ENCODE measurements at regions not wholly inside any gene's neighbourhood (a gene's known extent, or its start where the extent isn't known, plus 50 kb on each side); places are given as distances from the start of the nearest gene placed in this dataset.

DNA sequence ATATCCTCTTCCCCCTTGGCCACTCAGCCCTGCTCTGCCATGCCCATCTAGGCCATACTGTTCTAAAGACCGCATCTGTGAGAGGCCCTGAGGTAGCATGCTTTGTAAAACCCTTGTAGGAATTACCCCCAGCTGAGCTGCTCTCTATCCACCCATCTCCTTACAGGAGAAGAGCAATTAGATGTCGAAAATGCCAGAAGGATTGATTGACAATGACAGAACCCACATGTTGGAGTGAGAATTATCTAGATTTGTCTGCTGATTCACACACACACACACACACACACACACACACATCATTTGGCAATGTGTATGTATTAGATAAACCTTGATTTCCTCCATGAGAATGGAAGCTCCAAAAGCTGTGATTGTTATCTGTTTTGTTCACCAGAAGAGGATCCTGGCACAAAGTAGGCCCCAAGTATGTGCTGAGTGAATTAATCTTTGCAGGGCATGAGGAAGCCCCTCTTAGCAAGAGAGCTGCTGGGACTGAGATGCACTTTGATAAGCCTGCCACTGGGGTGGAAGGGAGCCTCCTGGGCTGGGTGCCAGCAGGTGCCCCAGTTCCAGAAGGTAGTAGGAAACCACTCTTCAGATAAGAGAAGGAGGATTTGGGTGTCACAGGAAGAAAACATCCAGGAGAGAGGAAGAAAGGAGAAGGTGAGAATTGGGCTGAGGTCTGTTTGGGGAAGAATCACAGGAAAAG is 187.5 kb upstream of the ADO start:
- no peak for DNase-seq
- peaks cover 11% of the 10 kb centered on the region for H3K27me3 Mint-ChIP-seq
- no peak for ATAC-seq
- H3K27ac Mint-ChIP-seq = no peak overlapping the region
- H3K4me3 Mint-ChIP-seq = no peak overlapping the region
- H3K9me3 Mint-ChIP-seq = peaks cover 0 to 6% of the 10 kb centered on the region in 2 donors
- peaks cover 67% of the 10 kb centered on the region for H3K4me1 Mint-ChIP-seq

DNA sequence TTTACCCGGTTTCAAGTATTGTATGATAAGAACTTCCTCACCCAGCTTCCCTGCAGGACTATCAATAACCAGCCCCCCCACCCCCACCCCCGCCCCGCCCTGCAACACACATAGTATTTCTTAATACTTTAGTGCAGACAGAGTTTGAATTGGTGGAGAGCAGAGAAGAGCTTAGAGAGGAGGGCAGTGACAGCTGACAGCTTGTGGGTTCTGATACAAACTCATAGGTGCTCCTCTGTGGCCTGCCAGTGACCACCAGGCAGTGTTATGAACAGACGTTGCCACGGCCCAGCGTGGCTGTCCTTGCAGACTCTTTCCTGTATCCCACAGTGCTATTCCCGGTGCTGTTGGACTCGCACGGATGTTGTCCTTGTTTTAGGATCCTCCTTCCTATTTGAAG is 186.9 kb upstream of the ADO start:
- no peak overlapping the region for H3K27ac Mint-ChIP-seq
- ATAC-seq (no peak), DNase-seq (no peak)
- peaks cover 62% of the 10 kb centered on the region for H3K4me1 Mint-ChIP-seq
- H3K27me3 Mint-ChIP-seq = peaks cover 15% of the 10 kb centered on the region
- peaks cover 0 to 6% of the 10 kb centered on the region in 2 donors for H3K9me3 Mint-ChIP-seq
- no peak overlapping the region for H3K4me3 Mint-ChIP-seq

DNA sequence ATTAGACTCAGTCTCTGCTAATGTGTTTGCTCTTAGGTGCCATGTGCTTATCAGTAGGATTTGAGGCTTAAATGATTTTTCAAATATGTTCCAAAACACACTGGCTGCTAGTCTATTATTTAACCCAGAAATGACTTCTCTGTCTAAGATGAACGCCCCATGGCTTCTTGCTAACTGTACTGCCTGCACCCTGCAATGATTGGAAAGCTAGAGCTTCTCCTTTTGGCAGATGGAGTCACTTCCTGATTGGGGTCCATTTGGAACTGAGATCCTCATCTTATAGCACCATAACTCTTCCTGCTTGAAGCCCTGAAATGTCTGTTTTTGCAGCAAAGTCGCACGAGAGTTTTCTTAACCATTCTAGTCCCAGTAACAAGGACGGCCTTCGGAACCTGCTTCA is 186.5 kb upstream of the ADO start:
- Mint-ChIP-seq H3K27ac (no peak overlapping the region), H3K4me1 (peaks cover 58% of the 10 kb centered on the region), H3K27me3 (peaks cover 15% of the 10 kb centered on the region), H3K9me3 (peaks cover 0 to 6% of the 10 kb centered on the region in 2 donors), H3K4me3 (no peak overlapping the region)
- ATAC-seq (no peak), DNase-seq (no peak)

DNA sequence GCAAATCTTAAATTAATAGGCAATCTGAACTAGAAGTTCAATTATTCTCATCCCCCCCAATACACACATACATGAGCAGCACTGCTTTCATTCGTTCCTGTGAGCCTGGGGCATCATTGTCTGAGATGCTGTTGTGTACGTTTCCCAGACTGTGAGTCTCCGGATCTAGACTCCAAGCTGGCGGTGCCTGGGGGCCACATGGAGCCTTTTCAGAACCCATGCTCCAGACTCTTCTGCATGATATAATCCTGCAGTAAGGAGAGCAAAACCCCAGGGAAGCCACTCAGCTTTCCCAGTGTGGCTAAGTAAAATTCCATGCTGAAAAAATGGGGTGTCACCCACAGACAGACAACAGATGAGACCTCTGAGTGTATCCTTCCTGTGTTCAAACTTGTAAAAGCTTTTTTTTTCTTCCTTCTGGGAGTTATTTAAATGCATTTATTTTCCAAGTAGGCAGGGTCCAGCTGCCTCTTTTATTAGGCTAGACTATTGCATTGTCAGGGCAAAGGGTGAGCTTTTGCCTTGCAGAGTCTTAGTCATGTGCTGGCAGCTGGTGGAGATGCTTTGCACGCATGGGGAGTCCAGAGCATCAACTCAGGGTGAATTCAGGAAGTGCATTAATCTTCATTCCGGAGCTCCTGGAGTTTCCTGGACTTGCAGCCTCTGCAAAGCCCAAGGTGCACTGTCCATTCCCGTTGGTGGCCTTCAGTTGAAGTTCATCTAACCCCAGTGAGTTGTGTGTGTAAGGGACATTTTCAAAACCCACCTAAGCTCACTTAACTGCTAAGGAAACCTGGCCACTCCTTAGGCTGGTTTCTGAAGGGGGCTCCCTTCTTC is 185.7 kb upstream of the ADO start:
- Mint-ChIP-seq H3K27ac (no peak overlapping the region), H3K27me3 (peaks cover 15% of the 10 kb centered on the region), H3K4me1 (peaks cover 50% of the 10 kb centered on the region), H3K4me3 (no peak overlapping the region), H3K9me3 (peaks cover 0 to 6% of the 10 kb centered on the region in 2 donors)
- DNase-seq (no peak), ATAC-seq (no peak)

DNA sequence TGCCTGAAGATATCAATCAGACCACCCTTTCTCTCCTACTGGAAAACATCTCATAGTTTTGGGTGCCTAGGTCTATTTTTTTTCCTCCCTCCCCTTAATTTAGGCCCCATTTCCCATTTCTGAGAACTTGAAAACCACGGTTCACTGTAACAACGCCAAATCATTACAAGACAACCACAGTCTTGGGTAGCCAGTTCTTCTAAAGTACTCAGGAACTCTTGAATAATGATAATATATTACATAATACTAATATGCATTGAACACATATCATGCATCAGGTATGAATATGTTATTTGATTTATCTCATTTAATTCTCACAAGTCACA is 185.1 kb upstream of the ADO start:
- Mint-ChIP-seq H3K4me3 (no peak overlapping the region), H3K27ac (no peak overlapping the region), H3K27me3 (peaks cover 15% of the 10 kb centered on the region), H3K9me3 (peaks cover 0 to 2% of the 10 kb centered on the region in 2 donors), H3K4me1 (peaks cover 44% of the 10 kb centered on the region)
- no peak for DNase-seq
- no peak for ATAC-seq

DNA sequence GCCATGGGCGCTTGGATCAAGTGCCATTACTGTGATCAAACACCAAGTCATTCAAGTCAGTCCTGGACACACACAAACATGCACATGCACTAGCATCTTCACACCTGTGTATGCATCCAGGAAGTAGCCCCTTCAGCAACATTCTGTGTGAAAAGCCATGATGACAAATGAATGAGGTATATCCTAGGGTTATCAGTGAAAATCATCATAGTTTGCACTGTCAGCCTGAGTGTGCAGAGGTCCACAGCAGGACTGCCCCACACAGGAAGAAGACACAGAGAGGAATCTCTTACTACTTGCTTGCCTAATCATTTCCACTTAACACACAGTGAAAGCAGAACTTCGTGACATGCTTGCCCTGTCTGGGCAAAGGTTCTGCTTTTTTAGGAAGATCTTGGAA is 184.0 kb upstream of the ADO start:
- H3K27ac Mint-ChIP-seq = no peak overlapping the region
- peaks cover 14% of the 10 kb centered on the region for H3K27me3 Mint-ChIP-seq
- ATAC-seq (peak; percentile 40), DNase-seq (no peak)
- no peak overlapping the region for H3K4me3 Mint-ChIP-seq
- H3K4me1 Mint-ChIP-seq = peaks cover 33% of the 10 kb centered on the region
- no peaks in the 10 kb centered on the region for H3K9me3 Mint-ChIP-seq

DNA sequence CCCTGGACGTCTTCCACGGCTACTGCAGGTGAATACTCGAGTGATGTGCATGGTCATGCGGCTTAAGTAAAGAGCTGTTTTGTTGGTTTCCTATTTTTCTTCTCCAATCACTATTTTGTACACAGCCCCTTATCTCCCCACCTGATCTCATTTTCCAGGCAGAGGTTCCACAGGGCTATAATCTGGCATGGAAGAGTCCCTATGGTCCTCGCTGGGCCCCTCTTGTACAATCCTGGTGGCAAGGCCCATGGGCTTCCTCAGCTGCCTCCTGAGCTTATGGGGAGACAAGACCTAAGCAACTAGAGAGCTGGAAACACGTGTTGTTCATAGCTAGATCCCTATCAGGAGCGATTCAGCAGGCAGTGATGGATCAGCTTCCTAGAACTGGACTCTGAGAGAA is 181.3 kb upstream of the ADO start:
- no peaks in the 10 kb centered on the region for H3K9me3 Mint-ChIP-seq
- peak overlapping the region in 1 of 2 donors; percentile 23 for H3K27ac Mint-ChIP-seq
- DNase-seq (no peak), ATAC-seq (no peak)
- no peak overlapping the region for H3K4me3 Mint-ChIP-seq
- peaks cover 9% of the 10 kb centered on the region for H3K27me3 Mint-ChIP-seq
- H3K4me1 Mint-ChIP-seq = peaks cover 33% of the 10 kb centered on the region

DNA sequence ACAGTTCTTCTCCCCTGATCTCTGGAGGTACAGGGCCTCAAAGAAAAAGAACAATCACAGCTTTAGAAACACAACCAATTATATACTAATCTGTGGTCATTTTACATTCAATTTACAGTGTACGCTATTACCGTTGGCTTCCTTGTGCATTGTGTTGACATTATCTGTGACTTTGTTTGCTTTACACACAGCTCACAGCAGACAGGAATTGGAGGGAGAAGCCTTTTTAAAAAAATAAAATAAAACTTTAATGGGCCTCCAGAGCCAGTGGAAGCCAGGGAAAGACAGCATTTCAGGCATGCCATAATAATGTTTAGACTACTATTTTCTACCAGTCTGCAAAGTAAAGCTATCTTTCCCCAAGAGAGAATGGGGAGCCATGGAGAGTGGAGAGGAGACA is 179.0 kb upstream of the ADO start:
- ATAC-seq (no peak), DNase-seq (no peak)
- H3K27ac Mint-ChIP-seq = no peak overlapping the region
- H3K4me3 Mint-ChIP-seq = no peak overlapping the region
- no peaks in the 10 kb centered on the region for H3K9me3 Mint-ChIP-seq
- peaks cover 14% of the 10 kb centered on the region for H3K4me1 Mint-ChIP-seq
- H3K27me3 Mint-ChIP-seq = peaks cover 9% of the 10 kb centered on the region

DNA sequence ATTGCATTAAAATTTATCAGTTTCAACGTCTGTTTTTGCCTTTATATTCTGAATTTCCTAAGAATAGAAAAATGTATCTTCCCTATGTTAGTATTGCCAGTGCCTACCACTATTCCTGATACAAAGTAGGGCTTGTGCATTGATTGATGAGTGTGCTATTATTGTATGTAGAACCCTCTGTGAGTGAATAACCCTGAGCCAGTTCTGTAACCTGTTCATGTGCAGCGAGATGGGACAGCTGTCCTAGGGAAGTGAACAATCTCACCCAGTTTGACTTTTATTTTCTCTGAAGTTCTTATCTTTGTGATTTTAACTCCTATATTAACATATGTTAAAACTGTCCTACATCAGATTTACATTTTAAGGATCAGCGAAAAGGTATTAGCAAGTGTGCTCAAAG is 178.4 kb upstream of the ADO start:
- DNase-seq (no peak), ATAC-seq (no peak)
- H3K27me3 Mint-ChIP-seq = peaks cover 9% of the 10 kb centered on the region
- H3K27ac Mint-ChIP-seq = no peak overlapping the region
- H3K9me3 Mint-ChIP-seq = no peaks in the 10 kb centered on the region
- no peak overlapping the region for H3K4me3 Mint-ChIP-seq
- peaks cover 15% of the 10 kb centered on the region for H3K4me1 Mint-ChIP-seq

DNA sequence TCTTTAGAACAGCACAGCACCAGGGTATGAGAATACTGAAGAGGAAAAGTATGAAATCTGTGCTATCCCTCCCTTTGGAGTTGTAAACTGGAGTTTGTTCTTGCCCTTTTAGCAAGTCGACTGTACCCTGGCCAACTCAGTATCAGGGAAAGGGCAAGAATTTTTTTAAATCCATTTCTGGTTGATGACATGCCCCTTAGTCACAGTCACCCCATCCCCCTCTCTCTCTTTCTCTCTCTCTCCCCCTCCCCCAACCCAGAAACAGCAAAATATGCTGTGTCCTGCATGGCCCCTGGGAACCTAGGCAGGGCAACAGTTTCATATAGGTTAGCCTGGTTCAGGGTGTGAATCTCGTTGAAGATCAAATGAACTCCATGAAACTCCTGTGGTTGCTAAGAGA is 177.7 kb upstream of the ADO start:
- no peak for DNase-seq
- peak overlapping the region in 1 of 2 donors; percentile 15 for H3K27ac Mint-ChIP-seq
- no peak overlapping the region for H3K4me3 Mint-ChIP-seq
- peaks cover 7% of the 10 kb centered on the region for H3K27me3 Mint-ChIP-seq
- H3K4me1 Mint-ChIP-seq = peaks cover 21% of the 10 kb centered on the region
- H3K9me3 Mint-ChIP-seq = no peaks in the 10 kb centered on the region
- ATAC-seq = peak; percentile 57

DNA sequence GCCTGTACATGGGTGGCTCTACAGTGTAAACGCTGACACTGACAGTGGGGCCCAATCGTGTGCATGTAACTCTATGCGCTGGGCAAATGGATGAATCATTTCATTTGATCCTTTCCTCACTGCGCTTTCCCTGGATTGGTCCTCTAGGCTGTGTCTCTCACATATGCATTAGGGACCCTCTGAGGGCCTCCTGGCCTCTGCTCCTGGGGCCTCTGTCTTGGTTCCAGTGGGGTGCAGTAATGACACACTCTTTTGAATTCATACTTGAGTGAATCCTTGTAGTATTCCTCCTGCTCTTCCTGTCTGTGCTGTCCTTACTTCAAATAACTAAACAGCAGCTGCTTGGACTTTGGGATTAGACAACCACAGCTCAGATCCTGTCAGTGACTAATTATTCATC is 176.5 kb upstream of the ADO start:
- no peak for DNase-seq
- Mint-ChIP-seq H3K9me3 (no peaks in the 10 kb centered on the region), H3K27ac (no peak overlapping the region), H3K27me3 (no peaks in the 10 kb centered on the region), H3K4me1 (peaks cover 30% of the 10 kb centered on the region), H3K4me3 (no peak overlapping the region)
- ATAC-seq = no peak

DNA sequence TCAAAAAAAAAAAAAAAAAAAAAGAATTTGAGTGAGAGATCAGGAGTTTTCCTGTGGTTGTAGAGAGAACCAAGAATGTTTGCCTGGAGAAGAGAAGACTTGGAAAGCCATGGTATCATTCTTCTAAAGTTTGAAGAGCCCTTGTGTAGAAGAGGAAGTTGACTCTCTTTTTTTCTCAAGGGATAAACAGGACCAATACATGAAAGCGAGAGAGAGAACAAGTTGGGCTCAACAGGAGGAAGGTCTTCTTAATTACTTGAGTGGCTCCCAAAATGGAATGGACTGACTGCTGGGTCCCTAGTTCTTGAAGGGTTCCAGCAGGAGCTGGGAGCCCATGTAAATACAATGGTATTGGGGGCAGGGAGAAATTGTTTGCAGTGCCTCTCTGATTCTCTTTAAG is 173.3 kb upstream of the ADO start:
- Mint-ChIP-seq H3K4me3 (no peak overlapping the region), H3K27me3 (no peaks in the 10 kb centered on the region), H3K9me3 (no peaks in the 10 kb centered on the region), H3K4me1 (peaks cover 36% of the 10 kb centered on the region), H3K27ac (no peak overlapping the region)
- DNase-seq (no peak), ATAC-seq (no peak)

DNA sequence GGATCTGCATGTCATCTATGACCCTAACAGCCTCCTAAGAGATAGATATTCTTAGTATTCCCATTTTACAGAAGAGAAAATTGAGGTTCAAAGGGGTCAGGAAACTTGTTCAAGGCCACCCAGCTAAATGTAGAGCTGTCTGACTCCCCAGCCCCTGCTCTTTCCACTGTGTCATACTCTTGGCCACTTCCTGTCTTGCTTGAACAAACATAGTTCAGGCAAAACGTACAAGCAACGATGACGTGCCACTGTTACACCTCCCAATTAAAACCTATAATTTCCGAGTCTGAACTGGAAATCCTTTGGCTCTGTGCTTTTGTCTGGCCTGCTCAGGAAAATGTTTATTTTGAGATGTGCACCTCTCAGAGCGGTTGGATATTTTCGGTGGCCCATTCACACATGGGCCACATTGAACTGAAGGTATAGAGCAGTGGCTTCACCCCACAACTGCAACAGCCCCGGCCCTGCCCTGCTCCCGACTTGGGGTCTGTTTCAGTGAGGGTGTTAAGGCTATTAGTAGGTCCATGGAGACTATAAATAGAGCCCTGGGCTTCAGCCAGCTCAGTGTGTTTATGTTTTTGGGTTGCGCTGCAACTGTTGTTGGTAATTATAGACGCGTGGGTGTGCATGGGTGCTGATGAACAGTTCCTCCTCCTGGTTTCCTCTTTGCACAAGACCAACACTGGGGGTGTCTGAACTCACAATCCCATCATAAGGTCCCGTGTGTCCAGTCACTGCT is 172.3 kb upstream of the ADO start:
- H3K4me1 Mint-ChIP-seq = peaks cover 29% of the 10 kb centered on the region
- no peak overlapping the region for H3K27ac Mint-ChIP-seq
- ATAC-seq (peak; percentile 81), DNase-seq (peak in 1 of 2 donors; percentile 24)
- H3K27me3 Mint-ChIP-seq = no peaks in the 10 kb centered on the region
- peak overlapping the region in 1 of 2 donors; percentile 11 for H3K4me3 Mint-ChIP-seq
- no peaks in the 10 kb centered on the region for H3K9me3 Mint-ChIP-seq

DNA sequence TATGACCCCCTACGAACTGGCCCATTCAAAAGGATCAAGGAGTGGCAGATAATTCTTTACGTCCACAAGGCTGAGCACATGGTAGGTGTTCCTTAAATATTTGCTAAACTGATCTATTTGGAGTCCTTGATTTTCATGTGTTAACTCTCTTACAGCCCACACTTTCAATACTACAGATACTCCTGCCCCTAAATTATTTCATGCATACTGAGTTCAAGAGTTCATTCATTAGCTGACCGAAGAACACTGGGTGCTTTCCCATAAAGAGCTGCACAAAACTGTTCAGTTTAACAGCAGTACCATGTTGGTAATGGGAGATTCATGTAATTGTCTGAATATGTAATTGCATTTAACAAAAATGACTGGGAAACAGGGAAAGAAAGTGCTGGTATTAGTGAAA is 170.5 kb upstream of the ADO start:
- DNase-seq = no peak
- H3K4me3 Mint-ChIP-seq = no peak overlapping the region
- no peak for ATAC-seq
- no peaks in the 10 kb centered on the region for H3K9me3 Mint-ChIP-seq
- peaks cover 26% of the 10 kb centered on the region for H3K4me1 Mint-ChIP-seq
- H3K27me3 Mint-ChIP-seq = no peaks in the 10 kb centered on the region
- no peak overlapping the region for H3K27ac Mint-ChIP-seq

DNA sequence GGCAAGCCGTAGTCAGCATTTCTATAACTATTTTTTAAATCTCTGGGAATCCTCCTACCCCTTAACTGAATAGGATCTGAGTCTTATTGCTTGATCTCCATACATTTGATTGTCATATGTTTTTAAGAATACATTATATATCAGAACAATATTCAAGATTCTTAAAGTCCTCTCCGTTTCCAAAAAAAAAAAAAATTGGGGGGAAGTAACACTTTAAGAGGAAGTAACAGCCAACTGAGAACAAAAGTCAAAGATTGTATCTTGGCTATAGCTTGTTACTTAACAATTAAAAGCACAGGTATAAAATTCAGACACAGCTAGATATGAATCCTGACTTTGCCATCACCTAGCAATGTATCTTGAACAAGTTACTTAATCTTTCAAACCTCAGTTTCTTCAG is 169.9 kb upstream of the ADO start:
- ATAC-seq (no peak), DNase-seq (no peak)
- H3K27me3 Mint-ChIP-seq = no peaks in the 10 kb centered on the region
- no peaks in the 10 kb centered on the region for H3K9me3 Mint-ChIP-seq
- H3K4me1 Mint-ChIP-seq = peaks cover 28% of the 10 kb centered on the region
- H3K4me3 Mint-ChIP-seq = no peak overlapping the region
- no peak overlapping the region for H3K27ac Mint-ChIP-seq

DNA sequence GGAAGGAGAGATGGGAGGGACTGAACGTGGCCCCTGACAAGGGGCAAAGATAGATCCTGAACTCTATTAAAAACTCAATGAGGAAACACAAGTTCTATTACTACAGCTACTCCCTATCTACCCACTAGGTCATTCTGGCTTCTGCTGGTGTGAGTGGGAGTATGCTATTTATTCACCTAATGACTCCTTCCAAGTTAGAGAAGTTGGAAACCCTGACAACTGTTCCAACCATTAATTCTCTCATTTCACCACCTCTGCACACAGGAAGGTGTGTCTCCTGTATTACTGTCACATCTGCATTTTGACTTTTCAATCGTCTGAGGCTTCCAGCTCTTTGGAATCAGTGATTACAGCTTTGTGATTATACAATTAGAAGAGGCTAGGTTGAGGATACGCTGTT is 169.4 kb upstream of the ADO start:
- Mint-ChIP-seq H3K4me1 (peaks cover 34% of the 10 kb centered on the region), H3K9me3 (no peaks in the 10 kb centered on the region), H3K4me3 (no peak overlapping the region), H3K27me3 (no peaks in the 10 kb centered on the region), H3K27ac (no peak overlapping the region)
- no peak for ATAC-seq
- DNase-seq = no peak
